ENCODE measurements at regions not wholly inside any gene's neighbourhood (a gene's known extent, or its start where the extent isn't known, plus 50 kb on each side); places are given as distances from the start of the nearest gene placed in this dataset.

DNA sequence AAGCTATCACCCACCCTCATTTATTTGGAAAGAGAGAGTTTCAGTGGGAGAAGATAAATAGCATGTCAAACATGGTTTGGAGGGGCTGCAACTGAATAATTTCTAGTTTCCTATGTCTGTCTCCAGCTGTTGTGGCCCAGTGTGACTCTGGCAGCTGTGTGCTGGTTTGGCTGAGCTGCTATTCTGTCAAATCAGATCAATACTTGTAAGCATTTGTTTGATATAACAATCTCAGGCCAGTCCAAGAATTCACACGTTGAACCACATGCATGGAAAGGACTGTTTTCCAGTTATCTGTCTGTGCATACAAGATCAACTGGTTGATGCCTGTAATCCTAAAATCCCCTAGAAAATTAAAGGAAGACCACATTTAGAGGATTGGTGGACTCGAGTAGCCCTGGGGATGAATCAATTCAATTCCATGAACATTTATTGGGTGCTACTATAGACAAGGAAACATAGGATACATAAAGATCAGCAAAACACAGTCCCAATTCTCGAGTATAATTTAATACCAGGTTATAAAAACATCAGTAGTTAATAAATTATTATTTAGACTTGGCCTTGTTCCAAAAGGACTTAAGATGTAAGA lies 209.0 kb upstream of the PARD3B start:
- Histone ChIP-seq H3K4me1 (ENCODE audit: insufficient read depth, low read length) (0 out of 2 replicates have a peak, but pooled peaks cover 6% of the 10 kb centered on the region), H3K9me3 (ENCODE audit: low read length) (no peaks in the 10 kb centered on the region), H3K27ac (ENCODE audit: extremely low read length, insufficient read depth, low read length) (no peak overlapping the region), H3K4me2 (ENCODE audit: low read depth, low read length) (no peak overlapping the region), H3K27me3 (ENCODE audit: control insufficient read depth in 1 of 2, insufficient read depth in 2 of 2, low read length in 2 of 2) (no peaks in the 10 kb centered on the region), H3K9ac (ENCODE audit: insufficient read depth, low read depth, low read length) (no peak overlapping the region), H3K36me3 (replicated peaks in 1 of 2; ENCODE audit: control insufficient read depth in 1 of 2, insufficient read depth in 2 of 2, low read length in 2 of 2) (no peaks in the 10 kb centered on the region), H3K79me2 (ENCODE audit: insufficient read depth, low read length) (no peaks in the 10 kb centered on the region), H2AFZ (ENCODE audit: low read length) (no peak overlapping the region), H4K20me1 (ENCODE audit: insufficient read depth, low read length) (no peaks in the 10 kb centered on the region; the same call in 1 of the 2 replicates), H3K4me3 (replicated peaks in 1 of 3; ENCODE audit: insufficient read depth in 1 of 3, low read depth in 2 of 3, low read length in 3 of 3) (no peak overlapping the region)
- intact Hi-C loops (cut with micrococcal nuclease; ENCODE audit: unreplicated experiment) (no loop called here), in situ Hi-C loops (cut with HindIII; ENCODE audit: extremely low pct_ligation_motif_present, low pct_unique_long_range_greater_than_20kb) (loop anchor here (25.0 kb wide), 1 partner anchor 1551 kb away; no protein-coding TSS in a partner anchor)
- FAIRE-seq (no peak), ATAC-seq (no peak), DNase-seq (ENCODE audit: low spot score) (no peak)
- no peak for TF ChIP-seq NR2C2 (CRISPR knock-in tag; IDR thresholded peaks at IDR 0.05; ENCODE audit: borderline replicate concordance)
- TF ChIP-seq BRD4 (CRISPR knock-in tag; IDR thresholded peaks at IDR 0.05), result no peak
- no peak for TF ChIP-seq ONECUT2 (CRISPR knock-in tag; IDR thresholded peaks at IDR 0.05)
- TF ChIP-seq ZNF44 (CRISPR knock-in tag; IDR thresholded peaks at IDR 0.05), result no peak
- no peak for TF ChIP-seq PPARG (CRISPR knock-in tag; conservative IDR thresholded peaks at IDR 0.05)
- TF ChIP-seq KDM1A (CRISPR knock-in tag; IDR thresholded peaks at IDR 0.05), result no peak
- TF ChIP-seq ZKSCAN8 (CRISPR knock-in tag; IDR thresholded peaks at IDR 0.05; ENCODE audit: borderline replicate concordance), result no peak
- no peak for TF ChIP-seq NR2F6 (IDR thresholded peaks at IDR 0.05)
- no peak for TF ChIP-seq NR2F6 (CRISPR knock-in tag; IDR thresholded peaks at IDR 0.05)
- TF ChIP-seq, protein P1, sequence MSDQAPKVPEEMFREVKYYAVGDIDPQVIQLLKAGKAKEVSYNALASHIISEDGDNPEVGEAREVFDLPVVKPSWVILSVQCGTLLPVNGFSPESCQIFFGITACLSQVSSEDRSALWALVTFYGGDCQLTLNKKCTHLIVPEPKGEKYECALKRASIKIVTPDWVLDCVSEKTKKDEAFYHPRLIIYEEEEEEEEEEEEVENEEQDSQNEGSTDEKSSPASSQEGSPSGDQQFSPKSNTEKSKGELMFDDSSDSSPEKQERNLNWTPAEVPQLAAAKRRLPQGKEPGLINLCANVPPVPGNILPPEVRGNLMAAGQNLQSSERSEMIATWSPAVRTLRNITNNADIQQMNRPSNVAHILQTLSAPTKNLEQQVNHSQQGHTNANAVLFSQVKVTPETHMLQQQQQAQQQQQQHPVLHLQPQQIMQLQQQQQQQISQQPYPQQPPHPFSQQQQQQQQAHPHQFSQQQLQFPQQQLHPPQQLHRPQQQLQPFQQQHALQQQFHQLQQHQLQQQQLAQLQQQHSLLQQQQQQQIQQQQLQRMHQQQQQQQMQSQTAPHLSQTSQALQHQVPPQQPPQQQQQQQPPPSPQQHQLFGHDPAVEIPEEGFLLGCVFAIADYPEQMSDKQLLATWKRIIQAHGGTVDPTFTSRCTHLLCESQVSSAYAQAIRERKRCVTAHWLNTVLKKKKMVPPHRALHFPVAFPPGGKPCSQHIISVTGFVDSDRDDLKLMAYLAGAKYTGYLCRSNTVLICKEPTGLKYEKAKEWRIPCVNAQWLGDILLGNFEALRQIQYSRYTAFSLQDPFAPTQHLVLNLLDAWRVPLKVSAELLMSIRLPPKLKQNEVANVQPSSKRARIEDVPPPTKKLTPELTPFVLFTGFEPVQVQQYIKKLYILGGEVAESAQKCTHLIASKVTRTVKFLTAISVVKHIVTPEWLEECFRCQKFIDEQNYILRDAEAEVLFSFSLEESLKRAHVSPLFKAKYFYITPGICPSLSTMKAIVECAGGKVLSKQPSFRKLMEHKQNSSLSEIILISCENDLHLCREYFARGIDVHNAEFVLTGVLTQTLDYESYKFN (CRISPR knock-in tag; conservative IDR thresholded peaks at IDR 0.05), result no peak
- no peak for TF ChIP-seq NFIC (IDR thresholded peaks at IDR 0.05; ENCODE audit: low read length)
- TF ChIP-seq POGZ (CRISPR knock-in tag; IDR thresholded peaks at IDR 0.05), result no peak
- TF ChIP-seq ZNF850 (CRISPR knock-in tag; conservative IDR thresholded peaks at IDR 0.05), result no peak
- TF ChIP-seq, protein P2, sequence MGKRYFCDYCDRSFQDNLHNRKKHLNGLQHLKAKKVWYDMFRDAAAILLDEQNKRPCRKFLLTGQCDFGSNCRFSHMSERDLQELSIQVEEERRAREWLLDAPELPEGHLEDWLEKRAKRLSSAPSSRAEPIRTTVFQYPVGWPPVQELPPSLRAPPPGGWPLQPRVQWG (CRISPR knock-in tag; IDR thresholded peaks at IDR 0.05; ENCODE audit: borderline replicate concordance, low read depth), result no peak
- TF ChIP-seq ZNF232 (CRISPR knock-in tag; IDR thresholded peaks at IDR 0.05; ENCODE audit: borderline replicate concordance), result no peak
- TF ChIP-seq, protein P3, sequence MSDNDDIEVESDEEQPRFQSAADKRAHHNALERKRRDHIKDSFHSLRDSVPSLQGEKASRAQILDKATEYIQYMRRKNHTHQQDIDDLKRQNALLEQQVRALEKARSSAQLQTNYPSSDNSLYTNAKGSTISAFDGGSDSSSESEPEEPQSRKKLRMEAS (IDR thresholded peaks at IDR 0.05), result no peak
- TF ChIP-seq POLR2G (IDR thresholded peaks at IDR 0.05; ENCODE audit: low read depth, low read length), result no peak
- POLR2A ChIA-PET, result no interaction called here
- CTCF ChIA-PET (ENCODE audit: low intra/inter-chr PET ratio, low total read pairs), result no interaction called here
- BruUV-seq (replicated peaks), result no TSS peak
- 7% methylated on average over 3 of the region's 3 CpGs for WGBS (ENCODE audit: low lambda C conversion rate)
